Transverse colon (tissue), 4 donors: ENCODE measurements at regions not wholly inside any gene's neighbourhood (a gene's known extent, or its start where the extent isn't known, plus 50 kb on each side); places are given as distances from the start of the nearest gene placed in this dataset.

Experiments
- DNase-seq: peaks from one replicate; pipeline ENCODE4 v3.0.0-alpha.2; 2019
- H3K27ac ChIP-seq, 4 donors: fragments of 200-600 bp; sonication (generic); 2 replicates each; pipeline ENCODE4 v1.5.1; 2016 to 2018; ENCODE audit warnings: inconsistent platforms in 4 of 4
- H3K27me3 ChIP-seq: fragments of 200-600 bp; sonication (generic); 2 replicates; pipeline ENCODE4 v1.5.1; 2017; ENCODE audit warnings: inconsistent platforms
- H3K36me3 ChIP-seq, 4 donors: fragments of 200-600 bp; sonication (generic); 2 replicates each; pipeline ENCODE4 v1.5.1; 2017 to 2019; ENCODE audit warnings: inconsistent platforms in 4 of 4
- H3K4me1 ChIP-seq, 4 donors: fragments of 200-600 bp; sonication (generic); 2 replicates each; pipeline ENCODE4 v1.5.1; 2017 to 2020; ENCODE audit warnings: inconsistent platforms in 4 of 4
- H3K4me3 ChIP-seq, 4 donors: fragments of 200-600 bp; sonication (generic); 1 replicate in 1 of 4; 2 replicates in 3 of 4; pipeline versions ENCODE4 v1.5.1 to v1.6.1; 2017 to 2019; ENCODE audit warnings: inconsistent platforms in 4 of 4
- H3K9me3 ChIP-seq, 2 donors: fragments of 200-600 bp; sonication (generic); 2 replicates each; pipeline ENCODE4 v1.5.1; 2017 to 2019; ENCODE audit warnings: inconsistent platforms in 2 of 2
- CTCF ChIP-seq, 5 experiments: fragments of 200-600 bp in 3 of 5; fragments of 450-650 bp in 2 of 5; sonication (generic) in 3 of 5; IDR thresholded peaks; 1 replicate in 2 of 5; 2 replicates in 3 of 5; pipeline ENCODE4 v1.5.1; 2016 to 2017; ENCODE audit warnings: antibody characterized with exemption in 5 of 5, inconsistent platforms in 3 of 5, mild to moderate bottlenecking in 2 of 5, moderate library complexity in 1 of 5
- EP300 ChIP-seq: sonication (generic); formaldehyde crosslinking; IDR thresholded peaks from one replicate; pipeline ENCODE4 v1.6.1; 2017; ENCODE audit warnings: antibody characterized with exemption, low read depth
- POLR2A ChIP-seq: fragments of 450-650 bp; IDR thresholded peaks from one replicate; pipeline ENCODE4 v1.6.1; 2016; ENCODE audit warnings: antibody characterized with exemption, mild to moderate bottlenecking, moderate library complexity
- POLR2AphosphoS5 ChIP-seq, 3 donors: sonication (generic); formaldehyde crosslinking; IDR thresholded peaks; one replicate each; pipeline ENCODE4 v1.6.1; 2016; ENCODE audit warnings: antibody characterized with exemption in 3 of 3
- WGBS, 2 donors: methylation state at CpG; one replicate each; pipeline ENCODE4 v1.1.5; 2018; ENCODE audit warnings: low coverage in 1 of 2; 5-methylcytosine and 5-hydroxymethylcytosine counted together
- in situ Hi-C, 4 donors: fragments of 200-750 bp; cut with MboI; loops; one replicate each; pipeline versions ENCODE4 v1.15.0 to v1.15.1; 2017; ENCODE audit warnings: low sequenced_read_pairs in 3 of 4, low pct_ligation_motif_present in 1 of 4, low pct_unique_long_range_greater_than_20kb in 1 of 4
- intact Hi-C: fragments of 100-400 bp; cut with DNase I; formaldehyde crosslinking; loops from one replicate; pipeline ENCODE4 v1.15.1; 2023; ENCODE audit warnings: low total_unique reads

GRCh38 chrX:110881971-110882370, 86.4 kb upstream of the CHRDL1 start:
- intact Hi-C loops (no loop called here), in situ Hi-C loops (no loop called here)
- Histone ChIP-seq H3K36me3 (no peaks in the 10 kb centered on the region), H3K27me3 (no peaks in the 10 kb centered on the region), H3K4me3 (no peak overlapping the region), H3K4me1 (no peaks in the 10 kb centered on the region), H3K27ac (no peak overlapping the region), H3K9me3 (no peaks in the 10 kb centered on the region)
- 81 to 100% methylated on average over 1 of the region's 1 CpG for WGBS, 2 donors
- no peak for DNase-seq
- TF ChIP-seq CTCF (IDR thresholded peaks at IDR 0.05) (no peak), POLR2A (no peak), EP300 (no peak), POLR2AphosphoS5 (IDR thresholded peaks at IDR 0.05) (no peak)

GRCh38 chrX:110877326-110877725, 81.7 kb upstream of the CHRDL1 start:
- Histone ChIP-seq H3K4me3 (no peak overlapping the region), H3K4me1 (no peaks in the 10 kb centered on the region), H3K9me3 (no peaks in the 10 kb centered on the region), H3K27me3 (no peaks in the 10 kb centered on the region), H3K27ac (no peak overlapping the region), H3K36me3 (no peaks in the 10 kb centered on the region)
- no peak for TF ChIP-seq POLR2AphosphoS5 (IDR thresholded peaks at IDR 0.05)
- TF ChIP-seq POLR2A, result no peak
- TF ChIP-seq EP300, result no peak
- TF ChIP-seq CTCF (IDR thresholded peaks at IDR 0.05), result no peak
- intact Hi-C loops, result no loop called here
- in situ Hi-C loops, result no loop called here
- DNase-seq, result no peak

GRCh38 chrX:110871839-110872238, 76.2 kb upstream of the CHRDL1 start:
- no peak for DNase-seq
- TF ChIP-seq POLR2A (no peak), EP300 (no peak), POLR2AphosphoS5 (IDR thresholded peaks at IDR 0.05) (no peak)
- intact Hi-C loops (loop anchor here (2.0 kb wide), 1 partner anchor 21 kb away; no protein-coding TSS in a partner anchor), in situ Hi-C loops (no loop called here)
- Histone ChIP-seq H3K27me3 (no peaks in the 10 kb centered on the region), H3K4me1 (no peaks in the 10 kb centered on the region), H3K4me3 (no peak overlapping the region), H3K27ac (no peak overlapping the region), H3K36me3 (no peaks in the 10 kb centered on the region), H3K9me3 (no peaks in the 10 kb centered on the region)
- 55% methylated on average over 3 of the region's 3 CpGs; no CpG with 5 or more reads in 1 of the 2 donors for WGBS, 2 donors

DNA sequence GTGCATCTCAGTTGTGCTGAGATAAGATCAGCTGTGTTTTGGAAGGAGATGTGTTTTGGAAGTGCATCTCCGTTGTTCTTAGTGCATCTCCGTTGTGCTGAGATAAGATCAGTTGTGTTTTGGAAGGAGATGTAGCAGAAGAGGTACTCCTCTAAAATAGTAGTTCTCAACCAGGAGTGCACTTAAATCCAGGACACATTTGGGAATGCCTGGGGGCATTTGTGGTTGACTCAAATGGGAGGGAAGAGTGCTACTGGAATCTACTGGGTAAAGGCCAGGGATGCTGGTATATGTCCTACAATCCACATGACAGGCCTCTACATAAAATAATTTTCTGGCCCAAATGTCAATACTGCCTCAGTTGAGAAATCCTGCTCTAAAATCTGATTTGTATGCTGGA, 70.8 kb upstream of the CHRDL1 start:
- no peaks in the 10 kb centered on the region for H3K9me3 ChIP-seq

More for the DNA sequence above, 70.8 kb upstream of the CHRDL1 start:
- no peak overlapping the region for H3K27ac ChIP-seq
- H3K36me3 ChIP-seq, result no peaks in the 10 kb centered on the region
- no peaks in the 10 kb centered on the region for H3K27me3 ChIP-seq
- no peak for DNase-seq
- TF ChIP-seq POLR2AphosphoS5 (IDR thresholded peaks at IDR 0.05), result no peak
- no peak for TF ChIP-seq CTCF (IDR thresholded peaks at IDR 0.05)
- no peak for TF ChIP-seq POLR2A
- no peak for TF ChIP-seq EP300
- WGBS, 2 donors, result 79% methylated on average over 2 of the region's 2 CpGs; no CpG with 5 or more reads in 1 of the 2 donors
- no peaks in the 10 kb centered on the region for H3K4me1 ChIP-seq
- intact Hi-C loops, result loop anchor here (5.0 kb wide), 1 partner anchor 409 kb away; no protein-coding TSS in a partner anchor
- no peak overlapping the region for H3K4me3 ChIP-seq
- in situ Hi-C loops, result no loop called here
